Transverse colon (tissue), 4 donors: ENCODE measurements at regions not wholly inside any gene's neighbourhood (a gene's known extent, or its start where the extent isn't known, plus 50 kb on each side); places are given as distances from the start of the nearest gene placed in this dataset.
"Not testable (repeated sequence)": the region's sequence is repeated elsewhere in the genome, so short reads cannot be mapped to it uniquely, and the experiment has no call there.

Source experiments
- CTCF ChIP-seq, 5 experiments: fragments of 200-600 bp in 3 of 5; fragments of 450-650 bp in 2 of 5; sonication (generic) in 3 of 5; IDR thresholded peaks; 1 replicate in 2 of 5; 2 replicates in 3 of 5; pipeline ENCODE4 v1.5.1; 2016 to 2017; ENCODE audit warnings: antibody characterized with exemption in 5 of 5, inconsistent platforms in 3 of 5, mild to moderate bottlenecking in 2 of 5, moderate library complexity in 1 of 5
- EP300 ChIP-seq: sonication (generic); formaldehyde crosslinking; IDR thresholded peaks from one replicate; pipeline ENCODE4 v1.6.1; 2017; ENCODE audit warnings: antibody characterized with exemption, low read depth
- POLR2A ChIP-seq: fragments of 450-650 bp; IDR thresholded peaks from one replicate; pipeline ENCODE4 v1.6.1; 2016; ENCODE audit warnings: antibody characterized with exemption, mild to moderate bottlenecking, moderate library complexity
- POLR2AphosphoS5 ChIP-seq, 3 donors: sonication (generic); formaldehyde crosslinking; IDR thresholded peaks; one replicate each; pipeline ENCODE4 v1.6.1; 2016; ENCODE audit warnings: antibody characterized with exemption in 3 of 3

GRCh38 chr11:71652998-71653397 lies 70.3 kb upstream of the KRTAP5-11 start:
- TF ChIP-seq CTCF (IDR thresholded peaks at IDR 0.05); POLR2AphosphoS5 (IDR thresholded peaks at IDR 0.05); EP300; POLR2A: not testable (repeated sequence)
